Fibroblast of skin of scalp (primary cell): ENCODE measurements at regions not wholly inside any gene's neighbourhood (a gene's known extent, or its start where the extent isn't known, plus 50 kb on each side); places are given as distances from the start of the nearest gene placed in this dataset.

Source experiments
- DNase-seq: peaks from one replicate; pipeline ENCODE4 v3.0.0-alpha.2; 2013

GRCh38 chr4:24417206-24417605, 167.1 kb downstream of the DHX15 start:
- DNase-seq: no peak

GRCh38 chr4:24416293-24416692, 168.1 kb downstream of the DHX15 start:
- no peak for DNase-seq

DNA sequence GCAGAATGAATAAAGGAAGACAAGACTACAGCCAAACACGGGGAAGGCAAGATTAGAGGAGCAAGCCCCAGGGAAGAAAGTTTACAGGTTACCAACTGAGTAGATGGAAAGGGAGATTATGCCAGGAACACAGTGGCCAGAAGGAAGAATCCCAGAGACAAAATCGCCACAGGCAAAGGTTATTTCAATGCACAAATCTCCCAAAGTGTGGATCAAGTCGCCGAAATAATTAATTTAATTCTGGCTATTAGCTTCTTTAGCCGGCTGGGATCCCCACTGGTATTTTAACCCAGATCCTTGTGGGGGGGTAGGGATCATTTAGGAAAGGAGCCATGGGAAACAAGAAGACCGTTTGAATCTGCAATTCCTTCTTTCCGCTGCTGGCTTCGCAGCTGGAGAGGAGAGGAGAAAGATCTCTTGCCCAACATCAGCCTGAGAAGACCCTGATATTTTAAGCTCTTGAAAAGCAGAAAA, 171.0 kb downstream of the DHX15 start:
- DNase-seq: no peak

DNA sequence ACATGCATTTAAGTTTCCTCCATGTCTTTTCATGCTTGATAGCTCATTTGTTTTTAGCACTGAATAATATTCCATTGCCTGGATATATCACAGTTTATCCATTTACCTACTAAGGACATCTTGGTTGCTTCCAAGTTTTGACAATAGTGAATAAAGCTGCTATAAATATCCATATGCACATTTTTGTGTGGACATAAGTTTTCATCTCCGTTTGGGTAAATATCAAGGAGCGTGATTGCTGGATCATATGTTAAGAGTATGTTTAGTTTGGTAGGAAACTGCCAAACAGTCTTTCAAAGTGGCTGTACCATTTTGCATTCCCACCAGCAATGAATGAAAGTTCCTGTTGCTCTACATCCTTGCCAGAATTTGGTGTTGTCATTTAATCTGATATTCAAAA, 172.5 kb downstream of the DHX15 start:
- DNase-seq: no peak

- DNase-seq: no peak
These were observed 173.1 kb downstream of the DHX15 start for GRCh38 chr4:24411299-24411698.

DNA sequence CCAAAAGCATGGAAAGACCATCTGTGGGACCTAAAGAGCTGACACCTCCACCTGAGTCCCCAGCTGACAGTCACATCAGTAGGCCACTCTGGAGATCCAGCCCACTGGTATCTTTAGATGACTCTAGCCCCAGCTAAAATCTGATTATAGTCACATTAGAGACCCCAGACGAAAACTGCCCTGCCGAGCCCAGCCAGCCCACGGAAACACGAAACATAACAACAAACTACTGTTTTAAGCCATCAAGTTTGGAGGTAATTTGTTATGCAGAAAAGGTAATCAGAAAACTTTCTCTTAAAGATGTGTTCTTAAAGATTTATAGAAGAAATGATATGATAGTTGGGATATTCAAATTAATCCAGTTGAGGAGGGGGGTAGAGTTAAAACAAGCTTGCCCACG, 175.7 kb downstream of the DHX15 start:
- DNase-seq: no peak

- no peak for DNase-seq
These were observed 178.4 kb downstream of the DHX15 start for GRCh38 chr4:24405926-24406325.

DNA sequence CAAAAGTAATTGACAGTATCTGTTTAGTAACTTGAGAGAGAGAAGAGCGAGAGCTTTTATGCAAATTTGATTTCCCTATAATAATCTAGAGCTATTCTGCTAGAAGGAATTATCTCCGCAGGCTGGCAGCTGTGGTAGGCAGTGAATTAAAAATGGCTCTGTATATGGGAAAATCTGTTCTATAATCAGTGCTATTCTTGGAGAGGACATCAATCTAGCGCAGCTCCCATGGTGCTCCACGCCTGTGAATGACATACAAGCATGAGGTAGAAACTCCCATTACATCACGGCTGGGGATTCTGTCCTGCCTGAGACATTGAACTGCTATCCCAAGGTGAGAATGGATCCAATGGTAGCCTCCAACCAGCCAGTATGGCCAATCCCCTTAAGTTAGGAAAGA, 179.0 kb downstream of the DHX15 start:
- DNase-seq: no peak

DNA sequence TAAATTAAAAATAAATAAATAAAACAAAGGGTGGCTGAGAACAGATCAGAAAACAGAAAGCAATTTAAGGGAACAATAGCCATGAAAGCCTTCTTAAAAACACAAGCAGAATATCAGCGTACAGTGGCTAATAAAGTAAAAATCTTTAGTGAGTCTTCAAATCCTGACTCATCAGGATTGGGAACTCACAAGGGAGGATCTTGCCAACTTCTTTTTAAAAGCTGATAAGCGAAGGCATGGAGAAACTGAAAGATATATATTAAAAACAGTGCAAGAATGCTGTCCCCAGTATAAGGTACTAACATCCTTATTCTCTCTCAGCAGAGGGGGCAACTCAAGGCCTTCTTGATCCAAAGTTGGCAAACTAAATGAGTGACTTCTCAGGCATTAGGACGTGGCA, 180.1 kb downstream of the DHX15 start:
- no peak for DNase-seq

DNA sequence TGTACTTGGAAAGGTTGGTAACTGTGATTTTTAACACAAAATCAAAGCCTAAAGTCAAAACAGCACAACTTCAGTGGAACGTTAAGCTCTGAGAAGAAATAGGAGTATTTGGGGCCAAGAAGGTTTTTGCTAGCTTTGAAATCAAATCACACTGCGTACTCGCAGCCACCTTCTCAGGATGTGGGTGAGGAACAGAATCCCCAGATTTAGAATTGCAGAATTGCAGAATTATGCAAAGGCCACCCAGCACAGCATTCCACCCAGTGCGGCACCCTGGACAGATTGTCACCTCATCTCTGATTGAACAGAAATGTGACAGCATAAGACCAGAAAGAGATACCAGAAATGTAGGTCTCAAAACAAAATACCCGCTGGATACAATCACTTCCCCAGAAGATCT, 181.1 kb downstream of the DHX15 start:
- DNase-seq: no peak

DNA sequence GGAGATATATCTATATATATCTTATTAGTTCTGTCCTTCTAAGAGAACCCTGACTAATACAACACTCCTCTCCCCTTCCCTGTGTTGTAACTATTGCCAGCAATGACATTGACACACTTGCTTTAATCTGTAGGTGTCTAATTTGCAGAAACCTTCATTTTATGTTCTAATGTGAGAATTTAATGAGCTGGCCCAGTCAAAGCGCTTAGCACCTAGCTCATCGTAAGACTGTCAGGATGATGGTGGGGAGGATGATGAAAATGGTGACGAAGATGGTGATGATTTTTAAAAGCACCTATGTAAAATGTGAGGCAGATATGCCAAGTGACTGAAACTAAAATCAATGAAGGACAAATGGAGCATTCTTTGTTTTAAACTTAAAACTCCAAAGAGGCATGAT, 183.8 kb downstream of the DHX15 start:
- DNase-seq: no peak

DNA sequence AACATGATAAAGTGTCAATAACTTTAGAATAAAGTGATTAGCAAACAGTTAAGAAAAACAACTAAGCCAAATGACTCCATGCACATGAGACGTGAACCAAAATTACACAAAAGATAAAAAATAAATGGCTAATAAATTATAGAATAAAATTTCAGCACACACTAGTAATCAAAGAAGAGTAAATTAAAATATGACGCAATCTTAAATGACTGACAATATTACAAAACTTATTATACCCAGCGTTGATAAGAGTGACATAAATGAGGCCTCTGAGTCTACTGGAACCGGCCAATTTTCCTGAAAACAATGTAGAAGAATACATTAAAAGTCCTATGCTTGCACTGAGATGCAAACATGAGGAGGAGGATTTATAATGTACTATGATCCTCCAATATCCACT, 187.4 kb downstream of the DHX15 start:
- no peak for DNase-seq

- DNase-seq: no peak
These were observed 188.4 kb downstream of the DHX15 start for GRCh38 chr4:24395937-24396336.

DNA sequence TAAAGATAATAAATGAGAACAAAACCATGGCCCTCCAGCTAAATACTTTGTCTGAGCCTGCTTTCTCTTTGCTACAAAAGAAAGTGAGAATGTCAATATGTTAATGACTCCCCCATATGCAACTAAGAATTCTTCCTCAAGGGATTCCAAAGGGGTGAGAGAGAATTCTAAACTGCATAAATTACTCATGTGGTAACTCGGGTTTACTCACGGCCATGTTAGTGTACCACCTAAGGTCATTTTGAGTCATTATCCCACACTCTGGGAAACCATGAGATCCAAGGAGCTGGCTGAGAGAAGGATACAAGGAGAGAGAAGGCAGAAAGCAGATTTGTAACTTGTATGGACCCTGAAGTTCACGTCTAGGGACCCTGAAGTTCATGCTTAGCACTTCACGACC, 190.3 kb downstream of the DHX15 start:
- DNase-seq: peak; percentile 56

GRCh38 chr4:24392613-24393012, 191.7 kb downstream of the DHX15 start:
- DNase-seq: no peak

DNA sequence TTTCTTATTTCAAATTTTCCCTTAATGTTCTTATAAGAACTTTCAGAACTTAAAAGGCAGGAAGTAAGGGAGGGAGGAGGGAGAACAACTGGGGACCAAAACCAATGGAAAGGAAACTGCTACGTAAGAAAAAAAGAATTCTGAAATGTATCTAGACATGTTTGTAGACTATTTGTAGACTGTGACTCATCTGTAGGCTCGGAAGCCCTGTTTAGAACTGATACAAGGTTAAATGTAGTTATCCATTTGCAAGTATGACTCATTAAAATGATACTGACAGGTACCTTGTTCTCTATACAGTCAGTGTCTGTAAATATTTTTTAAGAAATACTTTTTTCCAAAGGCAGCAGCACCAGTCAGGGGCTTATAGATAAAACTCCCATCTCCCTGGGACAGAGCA, 202.0 kb downstream of the DHX15 start:
- DNase-seq: peak; percentile 14

DNA sequence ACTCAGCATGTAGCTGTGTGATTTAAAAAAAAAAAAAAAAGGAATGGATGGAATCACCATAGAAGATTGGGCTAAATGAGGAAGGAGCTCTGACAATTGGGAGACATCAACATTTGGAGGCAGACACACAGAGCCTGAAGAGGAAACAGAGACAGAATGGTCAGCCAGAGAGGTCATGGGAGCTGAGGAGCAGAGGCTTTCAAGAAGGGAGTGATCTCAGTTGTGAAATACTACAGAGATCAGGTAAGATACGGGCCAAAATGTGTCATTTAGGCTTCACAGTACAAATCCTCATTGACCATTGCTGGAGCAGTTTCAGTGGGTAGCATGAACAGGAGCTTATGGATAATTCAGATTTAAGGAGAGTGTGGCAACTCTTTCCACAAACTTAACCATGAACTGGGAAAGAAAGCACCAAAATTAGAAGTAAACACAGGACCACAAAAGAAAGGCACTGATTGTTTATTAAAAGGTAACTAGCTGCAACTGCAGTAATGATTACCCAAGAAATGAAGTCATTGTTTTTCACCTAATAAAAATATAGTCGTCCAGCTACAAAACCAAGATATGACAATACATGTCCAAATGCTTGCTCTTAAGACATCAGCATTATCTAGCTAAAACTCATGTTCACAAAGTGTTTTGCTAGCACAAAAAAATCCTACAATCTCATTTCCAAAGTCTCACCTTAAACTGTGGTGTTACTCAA, 203.2 kb downstream of the DHX15 start:
- no peak for DNase-seq

DNA sequence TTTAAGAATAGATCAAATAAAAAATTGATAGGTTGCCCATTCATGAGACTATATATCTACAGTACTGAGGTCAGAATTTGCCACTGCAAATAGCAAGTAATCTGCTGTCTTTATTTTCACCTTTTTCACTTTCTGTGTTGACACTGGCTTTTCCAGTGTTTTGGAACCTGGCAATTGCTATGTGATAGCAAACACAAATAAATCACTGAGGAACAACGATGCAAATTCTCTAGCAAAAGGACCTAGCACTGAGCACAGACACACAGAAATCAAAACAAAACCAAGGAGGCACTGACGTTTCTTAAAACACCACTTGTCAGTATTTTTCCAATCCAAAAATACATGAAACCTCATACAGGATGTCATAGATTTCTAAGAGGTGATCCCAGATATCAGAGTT, 210.7 kb downstream of the DHX15 start:
- DNase-seq: no peak

GRCh38 chr4:24372881-24373280, 211.5 kb downstream of the DHX15 start:
- DNase-seq: no peak

DNA sequence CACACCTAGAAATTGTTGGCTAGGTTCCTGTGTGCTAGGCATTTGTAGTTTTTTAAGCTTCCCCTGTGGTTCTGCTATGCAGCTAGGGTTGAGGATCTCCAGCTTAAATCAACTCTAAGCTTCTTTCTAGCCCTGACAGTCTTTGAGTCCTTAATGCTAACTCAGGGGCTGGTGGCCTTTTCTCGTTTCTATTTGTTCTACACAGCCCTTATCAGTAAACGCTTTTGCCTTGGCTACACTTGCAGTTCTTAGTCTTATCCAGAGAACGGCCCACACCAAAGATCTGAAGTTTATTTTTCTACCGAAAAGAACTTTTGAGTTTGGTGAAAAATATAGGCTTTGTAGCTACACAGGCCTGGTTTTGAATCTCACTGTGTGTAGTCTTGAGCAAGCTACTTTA, 212.0 kb downstream of the DHX15 start:
- DNase-seq: no peak

DNA sequence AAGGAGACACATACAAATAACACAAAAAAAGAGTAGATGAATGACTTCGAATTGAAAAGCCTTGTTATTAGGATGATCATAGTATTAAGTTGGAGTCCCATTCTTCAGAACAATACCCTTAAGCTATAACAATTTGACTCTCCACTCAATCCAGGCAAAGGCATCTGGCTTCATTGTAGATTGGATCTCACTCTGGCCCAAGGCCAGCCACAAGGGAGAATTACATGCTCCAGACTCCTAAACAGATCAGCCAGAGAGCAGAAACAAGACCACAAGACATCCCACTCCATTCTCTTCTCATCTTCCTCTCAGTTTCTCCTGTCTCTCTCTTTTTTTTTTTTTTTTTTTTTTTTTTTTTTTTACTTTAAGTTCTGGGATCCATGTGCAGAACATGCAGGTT, 213.9 kb downstream of the DHX15 start:
- no peak for DNase-seq

GRCh38 chr4:24369507-24370029, 214.8 kb downstream of the DHX15 start:
- no peak for DNase-seq

GRCh38 chr4:24368801-24369200, 215.6 kb downstream of the DHX15 start:
- no peak for DNase-seq

DNA sequence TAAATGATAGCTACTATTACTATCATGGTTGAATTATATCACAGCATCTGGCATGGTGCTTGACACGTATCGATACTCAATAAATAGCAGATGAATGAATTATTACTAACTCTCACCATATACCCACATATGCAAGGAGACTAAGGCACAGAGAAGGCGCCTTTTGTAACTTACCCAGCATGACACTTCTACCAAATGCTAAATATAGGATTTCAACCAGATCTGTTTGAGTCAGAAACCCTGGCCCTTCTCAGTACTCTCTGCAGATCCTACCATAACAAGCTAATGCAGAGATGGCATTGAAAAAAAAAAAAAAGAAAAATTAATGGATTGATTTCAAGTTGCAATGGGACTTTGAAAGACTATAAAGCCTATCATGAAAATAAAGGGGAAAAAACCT, 219.5 kb downstream of the DHX15 start:
- DNase-seq: no peak

DNA sequence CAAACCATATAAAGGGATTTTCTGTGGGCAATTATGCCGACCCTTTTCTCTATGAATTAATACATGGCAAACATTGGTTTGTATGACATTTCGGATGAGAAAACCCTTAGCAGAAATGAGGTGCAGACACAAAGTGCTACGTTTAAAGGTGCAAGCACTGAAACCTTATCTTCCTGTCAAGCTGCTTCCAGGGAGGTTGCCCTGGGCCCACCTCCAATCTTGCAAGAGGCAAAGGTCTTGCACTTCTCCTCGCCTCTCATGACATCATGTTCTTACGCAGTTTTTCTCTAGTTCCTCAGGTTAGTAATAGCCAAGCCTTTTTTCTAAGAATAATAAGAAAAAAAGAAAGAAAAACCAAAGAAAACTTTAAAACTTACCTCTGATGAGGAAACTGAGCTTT, 220.1 kb downstream of the DHX15 start:
- DNase-seq: no peak
